NCI-H446 (cell line): ENCODE measurements at regions not wholly inside any gene's neighbourhood (a gene's known extent, or its start where the extent isn't known, plus 50 kb on each side); places are given as distances from the start of the nearest gene placed in this dataset.

Source experiments
- DNase-seq, 2 experiments: peaks; one replicate each; lab custom pipeline; 2025; lab: John Stamatoyannopoulos, UW

DNA sequence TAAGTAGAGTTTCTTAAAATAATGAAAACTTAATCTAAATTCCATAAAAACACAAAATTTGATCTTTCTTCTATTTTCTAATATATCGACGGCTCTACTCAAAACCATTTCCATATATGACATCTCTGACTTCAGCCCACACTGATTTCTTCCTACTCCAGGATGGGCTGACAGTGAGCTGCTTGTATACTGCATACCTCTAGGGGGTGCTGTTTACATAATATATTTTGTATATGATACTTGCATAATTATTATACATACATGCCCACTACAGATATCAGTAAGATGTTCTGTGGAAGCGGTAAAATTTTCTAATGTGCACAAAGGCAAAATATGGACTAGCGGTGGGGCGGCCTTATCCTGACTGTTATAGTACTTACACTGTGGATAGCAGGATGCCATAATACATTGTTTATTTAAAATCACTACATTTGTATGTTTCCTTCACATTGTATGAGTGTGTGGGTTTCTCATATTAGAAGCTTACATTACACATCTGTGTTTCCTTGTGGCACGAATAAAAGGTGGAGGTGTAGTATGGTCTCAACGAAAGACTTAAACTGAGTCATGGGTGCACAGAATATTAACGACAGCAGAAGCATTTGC, 66.1 kb upstream of the NXPH2 start:
- peak; percentile 24 to 70 for DNase-seq

DNA sequence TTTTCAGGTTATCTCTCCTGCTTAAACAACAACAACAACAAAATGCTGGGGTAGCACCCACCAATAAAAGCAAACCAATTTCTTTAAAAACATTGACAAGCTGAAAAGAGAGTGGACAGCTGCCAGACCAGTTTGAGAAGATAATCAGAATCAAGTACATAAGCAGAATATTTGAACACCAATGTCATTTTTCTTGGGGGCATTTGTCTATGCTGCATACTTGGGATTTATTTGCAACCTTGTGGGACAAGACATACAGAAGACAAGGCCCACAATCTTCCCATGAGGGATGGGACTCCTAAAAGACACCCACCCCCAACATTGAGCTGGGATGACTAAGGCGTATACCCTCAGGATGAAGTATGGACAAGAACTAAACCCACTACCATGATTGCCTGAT, 62.2 kb upstream of the NXPH2 start:
- DNase-seq = no peak

DNA sequence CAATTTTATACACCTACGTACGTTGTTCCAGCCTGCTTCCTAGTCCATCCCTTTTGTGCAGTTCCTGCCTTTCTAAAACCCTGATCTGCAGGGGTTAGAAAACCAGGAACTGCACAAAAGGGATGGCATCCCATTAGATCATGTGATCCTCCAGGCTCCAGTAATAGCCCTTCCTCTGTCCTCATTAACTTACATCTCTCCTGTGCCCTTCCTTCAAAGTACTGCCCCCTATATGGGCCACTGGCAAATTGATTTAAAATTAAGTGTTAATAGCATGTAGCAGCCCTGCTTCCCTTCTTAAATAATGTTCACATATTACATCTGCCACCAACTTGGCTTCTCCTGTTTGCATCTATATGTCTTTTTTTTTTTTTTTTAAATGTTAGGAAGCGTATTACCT, 61.3 kb upstream of the NXPH2 start:
- DNase-seq = no peak

DNA sequence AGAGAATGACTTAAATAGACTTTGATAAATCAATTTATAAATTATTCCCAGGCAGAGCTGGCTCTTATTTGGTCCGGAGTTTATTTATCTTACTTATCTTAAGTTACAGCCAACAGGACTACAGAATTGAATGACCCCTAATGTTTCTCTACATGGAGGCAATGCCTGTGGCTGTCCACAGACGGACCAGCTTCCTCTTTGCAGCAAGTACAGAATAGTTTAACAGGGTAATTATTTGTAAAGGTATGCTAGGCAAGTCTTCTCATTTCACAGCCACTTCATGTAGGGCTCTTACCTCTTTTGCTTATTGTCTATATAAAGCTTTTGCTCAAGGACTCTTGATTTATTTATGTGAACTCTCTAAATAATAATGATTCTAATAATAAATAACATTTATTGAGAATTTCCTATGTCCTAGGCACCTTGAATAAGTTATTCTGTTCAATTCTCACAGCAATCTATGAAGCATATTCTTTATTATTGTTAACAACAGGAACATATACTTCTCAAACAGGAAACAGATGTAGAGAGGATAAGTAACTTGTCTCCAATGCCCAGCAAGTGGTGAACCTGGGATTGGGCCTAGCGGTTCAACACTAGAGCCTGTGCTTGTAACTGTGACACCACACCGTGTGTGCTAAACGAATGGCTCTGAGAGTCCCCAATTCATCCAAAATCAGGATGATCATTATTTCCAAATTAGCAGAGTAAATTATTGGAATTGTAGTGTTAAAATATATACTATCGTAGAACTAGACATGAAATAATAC, 58.8 kb upstream of the NXPH2 start:
- no peak for DNase-seq

DNA sequence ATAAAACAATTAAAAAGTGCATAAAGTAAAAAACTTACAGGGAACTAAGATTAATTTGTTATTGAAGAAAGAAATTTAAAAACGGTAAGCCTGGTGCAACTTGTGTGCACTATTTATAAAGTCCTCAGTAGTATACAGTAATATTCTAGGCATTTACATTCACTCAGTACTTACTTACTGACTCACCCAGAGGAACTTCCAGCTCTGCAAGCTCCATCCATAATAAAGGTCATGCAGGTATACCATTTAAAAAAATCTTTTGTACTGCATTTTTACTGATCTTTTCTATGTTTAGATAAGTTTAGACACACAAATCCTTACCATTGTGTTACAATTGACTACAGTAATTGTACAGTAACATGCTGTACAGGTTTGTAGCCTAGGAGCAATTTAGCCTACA, 51.5 kb upstream of the NXPH2 start:
- DNase-seq = no peak

DNA sequence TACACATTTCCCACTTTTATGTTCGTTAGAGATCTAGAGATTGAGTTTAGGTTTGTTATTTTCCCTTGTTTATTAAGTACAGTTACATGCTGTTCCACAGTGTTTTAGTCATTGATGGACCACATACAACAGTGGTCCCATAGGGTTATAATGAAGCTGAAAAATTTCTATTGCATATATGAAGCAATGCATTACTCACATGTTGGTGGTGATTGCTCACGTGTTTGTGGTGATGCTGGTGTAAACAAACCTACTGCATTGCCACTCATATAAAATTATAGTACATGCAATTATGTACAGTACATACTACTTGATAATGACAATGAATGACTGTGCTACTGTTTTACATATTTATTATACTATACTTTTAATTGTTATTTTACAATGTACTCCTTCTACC, 51.0 kb upstream of the NXPH2 start:
- no peak for DNase-seq

DNA sequence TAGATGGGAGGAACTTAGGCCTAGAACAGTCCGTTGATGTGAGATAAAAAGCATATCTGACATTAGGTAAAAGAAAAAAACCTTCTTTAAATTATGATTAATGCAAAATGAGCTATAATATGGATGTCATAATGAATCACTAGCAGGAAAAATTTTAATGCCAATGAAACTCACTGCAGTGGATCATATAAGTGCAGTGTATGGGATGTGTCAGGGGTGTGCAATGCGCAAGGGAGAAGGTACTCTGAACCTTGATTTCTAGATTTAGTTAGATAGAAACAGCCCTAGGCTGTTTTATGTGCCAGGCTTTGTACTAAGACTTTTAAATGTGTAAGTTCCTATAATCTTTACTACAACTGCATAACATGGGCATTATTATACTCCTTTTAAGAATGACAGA, 50.4 kb upstream of the NXPH2 start:
- DNase-seq = no peak
